Stimulated activated CD8-positive, alpha-beta memory T cell treated with anti-CD3 and anti-CD28 coated beads, Interleukin-12 subunit alpha, Interleukin-12 subunit beta, amount 100 ng/mL, for 1 hour (primary cell): ENCODE measurements at regions not wholly inside any gene's neighbourhood (a gene's known extent, or its start where the extent isn't known, plus 50 kb on each side); places are given as distances from the start of the nearest gene placed in this dataset.

Experiments
- DNase-seq: peaks from one replicate; pipeline ENCODE4 v3.0.0-alpha.2; 2020; ENCODE audit warnings: low read depth

- no peak for DNase-seq
Measured at GRCh38 chr1:29970747-29971325, 734.5 kb downstream of the PTPRU start.

- no peak for DNase-seq
Measured at GRCh38 chr1:29969576-29969975, 733.3 kb downstream of the PTPRU start.

- no peak for DNase-seq
Measured at GRCh38 chr1:29967261-29967660, 730.9 kb downstream of the PTPRU start.

GRCh38 chr1:29966526-29967045, 730.3 kb downstream of the PTPRU start:
- DNase-seq: no peak

GRCh38 chr1:29964718-29965533, 728.6 kb downstream of the PTPRU start:
- DNase-seq: no peak

- no peak for DNase-seq
Measured at GRCh38 chr1:29963946-29964345, 727.6 kb downstream of the PTPRU start.

- no peak for DNase-seq
Measured at GRCh38 chr1:29962831-29963247, 726.5 kb downstream of the PTPRU start.

GRCh38 chr1:29962336-29962735, 726.0 kb downstream of the PTPRU start:
- DNase-seq: no peak

GRCh38 chr1:29961293-29962059, 725.2 kb downstream of the PTPRU start:
- DNase-seq: no peak

GRCh38 chr1:29960876-29961275, 724.6 kb downstream of the PTPRU start:
- no peak for DNase-seq

- no peak for DNase-seq
Measured at GRCh38 chr1:29960156-29960755, 723.9 kb downstream of the PTPRU start.

GRCh38 chr1:29959356-29959755, 723.0 kb downstream of the PTPRU start:
- no peak for DNase-seq

- no peak for DNase-seq
Measured at GRCh38 chr1:29958271-29958670, 721.9 kb downstream of the PTPRU start.

- no peak for DNase-seq
Measured at GRCh38 chr1:29956349-29957030, 720.2 kb downstream of the PTPRU start.

GRCh38 chr1:29954591-29954990, 718.3 kb downstream of the PTPRU start:
- no peak for DNase-seq

- no peak for DNase-seq
Measured at GRCh38 chr1:29953961-29954360, 717.6 kb downstream of the PTPRU start.

GRCh38 chr1:29949676-29950075, 713.4 kb downstream of the PTPRU start:
- DNase-seq: no peak

- DNase-seq: no peak
Measured at GRCh38 chr1:29948581-29948980, 712.3 kb downstream of the PTPRU start.

- DNase-seq: no peak
Measured at GRCh38 chr1:29946057-29946456, 709.7 kb downstream of the PTPRU start.

- DNase-seq: no peak
Measured at GRCh38 chr1:29945426-29945825, 709.1 kb downstream of the PTPRU start.

- DNase-seq: no peak
Measured at GRCh38 chr1:29944253-29944905, 708.1 kb downstream of the PTPRU start.
